ENCODE measurements at regions not wholly inside any gene's neighbourhood (a gene's known extent, or its start where the extent isn't known, plus 50 kb on each side); places are given as distances from the start of the nearest gene placed in this dataset.

DNA sequence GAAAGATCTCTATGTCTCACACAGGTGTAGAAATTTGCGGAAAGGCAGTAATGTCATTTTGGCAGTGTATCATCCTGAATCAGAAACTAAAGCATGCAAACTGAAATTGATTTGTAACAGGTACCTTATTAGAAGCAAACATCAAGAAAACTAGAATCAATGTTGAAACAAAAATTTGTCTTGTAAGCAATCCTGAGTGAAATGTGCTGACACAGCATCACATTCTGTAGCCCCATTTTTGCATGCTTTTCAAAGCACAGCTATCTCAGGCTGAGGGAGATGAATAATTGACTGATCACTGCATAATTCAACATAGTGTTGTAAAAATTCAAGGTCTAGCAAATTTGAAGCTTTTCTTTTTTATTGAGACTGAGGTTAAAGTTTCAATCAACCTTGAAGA lies 539.7 kb downstream of the DACH1 start:
- no peak for TF ChIP-seq EZH2 (IDR thresholded peaks at IDR 0.05)
- no peak for TF ChIP-seq POLR2AphosphoS5 (IDR thresholded peaks at IDR 0.05; ENCODE audit: borderline replicate concordance, low read depth, low read length)

Data from SK-N-MC (cell line).